ENCODE measurements at regions not wholly inside any gene's neighbourhood (a gene's known extent, or its start where the extent isn't known, plus 50 kb on each side); places are given as distances from the start of the nearest gene placed in this dataset.
"Not testable (repeated sequence)": the region's sequence is repeated elsewhere in the genome, so short reads cannot be mapped to it uniquely, and the experiment has no call there.

- no peak for DNase-seq
Measured at GRCh38 chr12:32010631-32011336, 51.6 kb downstream of the RESF1 start.

GRCh38 chr12:32012249-32012785 lies 53.1 kb downstream of the RESF1 start:
- DNase-seq: no peak

- no peak for DNase-seq
Measured at GRCh38 chr12:32015036-32015435, 55.8 kb downstream of the RESF1 start.

GRCh38 chr12:32016680-32017482 lies 57.7 kb downstream of the RESF1 start:
- no peak for DNase-seq

GRCh38 chr12:32021346-32021773 lies 62.1 kb downstream of the RESF1 start:
- DNase-seq: no peak

- not testable (repeated sequence) for DNase-seq
Measured at GRCh38 chr12:32022387-32022786, 63.2 kb downstream of the RESF1 start.

GRCh38 chr12:32023861-32024260 lies 64.6 kb downstream of the RESF1 start:
- DNase-seq: not testable (repeated sequence)

- no peak for DNase-seq
Measured at GRCh38 chr12:32024884-32025592, 65.8 kb downstream of the RESF1 start.

- DNase-seq: no peak
Measured at GRCh38 chr12:32025906-32026305, 66.7 kb downstream of the RESF1 start.

GRCh38 chr12:32027684-32028365 lies 68.6 kb downstream of the RESF1 start:
- no peak for DNase-seq

GRCh38 chr12:32030151-32030550 lies 70.9 kb downstream of the RESF1 start:
- no peak for DNase-seq

GRCh38 chr12:32030676-32031075 lies 71.5 kb downstream of the RESF1 start:
- no peak for DNase-seq

GRCh38 chr12:32031109-32031508 lies 71.9 kb downstream of the RESF1 start:
- no peak for DNase-seq

- DNase-seq: no peak
Measured at GRCh38 chr12:32032205-32032810, 73.1 kb downstream of the RESF1 start.

GRCh38 chr12:32033406-32033805 lies 73.2 kb upstream of the BICD1 start:
- DNase-seq: no peak

GRCh38 chr12:32034045-32034444 lies 72.6 kb upstream of the BICD1 start:
- no peak for DNase-seq

- DNase-seq: no peak
Measured at GRCh38 chr12:32036477-32037263, 70.0 kb upstream of the BICD1 start.

- no peak for DNase-seq
Measured at GRCh38 chr12:32039347-32039746, 67.3 kb upstream of the BICD1 start.

- no peak for DNase-seq
Measured at GRCh38 chr12:32039917-32040575, 66.6 kb upstream of the BICD1 start.

- DNase-seq: no peak
Measured at GRCh38 chr12:32043928-32044549, 62.6 kb upstream of the BICD1 start.

Data from fibroblast of skin of right biceps (primary cell).